H9 (cell line): ENCODE measurements at regions not wholly inside any gene's neighbourhood (a gene's known extent, or its start where the extent isn't known, plus 50 kb on each side); places are given as distances from the start of the nearest gene placed in this dataset.

Experiments used
- DNase-seq: peaks from one replicate; pipeline ENCODE4 v3.0.0-alpha.2; 2017
- H2AFZ ChIP-seq: one replicate; pipeline ENCODE4 v1.6.1; 2013; ENCODE audit warnings: mild to moderate bottlenecking, low read length, control low read depth, moderate library complexity
- H2AK5ac ChIP-seq: 2 replicates; pipeline ENCODE4 v1.6.1; 2013; ENCODE audit warnings: low read length, control low read depth, mixed read lengths; ENCODE audit not compliant: insufficient read length
- H2BK120ac ChIP-seq: one replicate; pipeline ENCODE4 v1.6.1; 2013; ENCODE audit warnings: low read depth, mild to moderate bottlenecking, low read length, control low read depth, inconsistent platforms; ENCODE audit not compliant: poor library complexity, severe bottlenecking
- H2BK12ac ChIP-seq: 2 replicates; pipeline ENCODE4 v1.6.1; 2013; ENCODE audit warnings: low read length, control low read depth, mixed read lengths, low read depth; ENCODE audit not compliant: insufficient read length
- H2BK15ac ChIP-seq: 2 replicates; pipeline ENCODE4 v1.6.1; 2013; ENCODE audit warnings: low read depth, low read length, control low read depth
- H2BK20ac ChIP-seq: one replicate; pipeline ENCODE4 v1.6.1; 2013; ENCODE audit warnings: low read depth, mild to moderate bottlenecking, low read length, control low read depth, inconsistent platforms; ENCODE audit not compliant: poor library complexity, severe bottlenecking
- H2BK5ac ChIP-seq: 2 replicates; pipeline ENCODE4 v1.6.1; 2013; ENCODE audit warnings: low read length, control low read depth, mixed read lengths; ENCODE audit not compliant: insufficient read length
- H3K14ac ChIP-seq: 2 replicates; pipeline ENCODE4 v1.6.1; 2013; ENCODE audit warnings: low read length, control low read depth; ENCODE audit not compliant: insufficient read depth
- H3K18ac ChIP-seq: 2 replicates; pipeline ENCODE4 v1.6.1; 2013; ENCODE audit warnings: low read depth, mild to moderate bottlenecking, mixed read lengths, low read length, control low read depth; ENCODE audit not compliant: insufficient read length
- H3K23ac ChIP-seq: 2 replicates; pipeline ENCODE4 v1.6.1; 2013; ENCODE audit warnings: low read length, control low read depth, mixed read lengths, low read depth; ENCODE audit not compliant: insufficient read length
- H3K23me2 ChIP-seq: 2 replicates; pipeline ENCODE4 v1.6.1; 2013; ENCODE audit warnings: low read depth, mild to moderate bottlenecking, mixed read lengths, low read length, control low read depth; ENCODE audit not compliant: insufficient read length, poor library complexity, severe bottlenecking
- H3K27ac ChIP-seq: 2 replicates; pipeline ENCODE4 v1.5.1; 2013; ENCODE audit warnings: low read length, control low read depth, mixed read lengths, low read depth; ENCODE audit not compliant: insufficient read length
- H3K27me3 ChIP-seq: 2 replicates; pipeline ENCODE4 v1.6.1; 2013; ENCODE audit warnings: low read length, control low read depth, inconsistent platforms; ENCODE audit not compliant: insufficient read depth
- H3K4ac ChIP-seq: 2 replicates; pipeline ENCODE4 v1.6.1; 2013; ENCODE audit warnings: low read depth, mild to moderate bottlenecking, control low read depth, inconsistent platforms, low read length, moderate library complexity
- H3K4me1 ChIP-seq: 2 replicates; pipeline ENCODE4 v1.6.1; 2013; ENCODE audit warnings: low read length, control low read depth, inconsistent platforms; ENCODE audit not compliant: insufficient read depth
- H3K4me2 ChIP-seq: 2 replicates; pipeline ENCODE4 v1.6.1; 2013; ENCODE audit warnings: low read length, control low read depth, mixed read lengths; ENCODE audit not compliant: insufficient read length, insufficient read depth
- H3K56ac ChIP-seq: 2 replicates; pipeline ENCODE4 v1.6.1; 2013; ENCODE audit warnings: low read depth, mild to moderate bottlenecking, mixed read lengths, low read length, control low read depth; ENCODE audit not compliant: insufficient read length
- H3K79me1 ChIP-seq: 2 replicates; pipeline ENCODE4 v1.6.1; 2013; ENCODE audit warnings: low read depth, mild to moderate bottlenecking, moderate library complexity, low read length, control low read depth, inconsistent platforms; ENCODE audit not compliant: insufficient read depth, poor library complexity, severe bottlenecking
- H3K79me2 ChIP-seq: 2 replicates; pipeline ENCODE4 v1.6.1; 2013; ENCODE audit warnings: low read length, control low read depth, inconsistent platforms; ENCODE audit not compliant: insufficient read depth
- H3K9ac ChIP-seq: 2 replicates; pipeline ENCODE4 v1.6.1; 2013; ENCODE audit warnings: low read length, control low read depth, mixed read lengths; ENCODE audit not compliant: insufficient read length; ENCODE audit errors: extremely low read depth
- H3K9me3 ChIP-seq: one replicate; pipeline ENCODE4 v1.6.1; 2013; ENCODE audit warnings: low read depth, low read length, inconsistent platforms; ENCODE audit not compliant: control insufficient read depth
- H3T11ph ChIP-seq: one replicate; pipeline ENCODE4 v1.6.1; 2013; ENCODE audit warnings: mild to moderate bottlenecking, low read length, control low read depth, inconsistent platforms
- H4K20me1 ChIP-seq: one replicate; pipeline ENCODE4 v1.6.1; 2013; ENCODE audit not compliant: control insufficient read depth, insufficient read length, insufficient read depth
- H4K5ac ChIP-seq: 2 replicates; pipeline ENCODE4 v1.6.1; 2013; ENCODE audit warnings: low read depth, mild to moderate bottlenecking, mixed read lengths, low read length, control low read depth; ENCODE audit not compliant: insufficient read length
- H4K8ac ChIP-seq: replicated peaks from 2 replicates; pipeline ENCODE4 v1.6.1; 2013; ENCODE audit warnings: low read length, control low read depth, mixed read lengths, low read depth; ENCODE audit not compliant: insufficient read length
- H4K91ac ChIP-seq: 2 replicates; pipeline ENCODE4 v1.6.1; 2013; ENCODE audit warnings: low read depth, mild to moderate bottlenecking, moderate library complexity, mixed read lengths, low read length, control low read depth; ENCODE audit not compliant: insufficient read length
- H3K27ac Mint-ChIP-seq, 3 experiments: 2 replicates in 2 of 3; 3 replicates in 1 of 3; pipeline ENCODE4 v1.8.0; 2020 to 2021; ENCODE audit warnings: mixed read lengths in 3 of 3, mild to moderate bottlenecking in 1 of 3, moderate library complexity in 1 of 3
- H3K27me3 Mint-ChIP-seq: 2 replicates; pipeline ENCODE4 v1.8.0; 2021; ENCODE audit warnings: low read depth, mild to moderate bottlenecking, moderate library complexity, mixed read lengths
- H3K36me3 Mint-ChIP-seq, 3 experiments: 2 replicates in 2 of 3; 3 replicates in 1 of 3; pipeline ENCODE4 v1.8.0; 2020 to 2021; ENCODE audit warnings: low read depth in 3 of 3, mixed read lengths in 3 of 3; ENCODE audit not compliant: insufficient read depth in 1 of 3
- H3K4me1 Mint-ChIP-seq, 2 experiments: 2 replicates each; pipeline ENCODE4 v1.8.0; 2020; ENCODE audit warnings: mixed read lengths in 2 of 2
- H3K4me3 Mint-ChIP-seq, 2 experiments: 2 replicates in 1 of 2; 3 replicates in 1 of 2; pipeline ENCODE4 v1.8.0; 2020 to 2021; ENCODE audit warnings: mild to moderate bottlenecking in 2 of 2, mixed read lengths in 2 of 2, moderate library complexity in 1 of 2
- H3K9me3 Mint-ChIP-seq, 2 experiments: 2 replicates in 1 of 2; 3 replicates in 1 of 2; pipeline ENCODE4 v1.8.0; 2020; ENCODE audit warnings: mild to moderate bottlenecking in 2 of 2, mixed read lengths in 2 of 2, moderate library complexity in 1 of 2
- WGBS: extraction: QIAGEN DNeasy Blood & Tissue Kit; methylation state at CpG from one replicate; pipeline ENCODE4 v1.1.7; 2013; ENCODE audit warnings: missing lambda C conversion rate, low lambda C conversion rate, mixed read lengths; ENCODE audit not compliant: insufficient read length; ENCODE audit errors: extremely low coverage; 5-methylcytosine and 5-hydroxymethylcytosine counted together
- TF ChIP-seq, protein P1 (sequence below): fragments of 200-600 bp; sonication (generic); conservative IDR thresholded peaks from 3 replicates; pipeline ENCODE4 v1.8.0; 2021; ENCODE audit warnings: antibody characterized with exemption, mild to moderate bottlenecking

- no CpG with 5 or more reads among the region's 5 CpGs for WGBS
- no peak overlapping the region for H3K56ac ChIP-seq
Observed at GRCh38 chr12:93302331-93303229, 75.1 kb upstream of the NUDT4 start.

More at GRCh38 chr12:93302331-93303229, 75.1 kb upstream of the NUDT4 start:
- Histone ChIP-seq H3K4ac (no peak overlapping the region), H4K8ac (no peak overlapping the region), H4K20me1 (no peaks in the 10 kb centered on the region), H3K27me3 (no peaks in the 10 kb centered on the region), H2AFZ (no peak overlapping the region), H3K23ac (no peak overlapping the region), H3K4me1 (no peaks in the 10 kb centered on the region), H3K14ac (no peak overlapping the region), H2BK15ac (no peak overlapping the region), H3K9me3 (no peaks in the 10 kb centered on the region), H3K79me2 (no peaks in the 10 kb centered on the region), H4K91ac (no peak overlapping the region), H2BK5ac (no peak overlapping the region), H2AK5ac (no peak overlapping the region), H3K79me1 (no peaks in the 10 kb centered on the region), H3K9ac (no peak overlapping the region), H3K27ac (no peak overlapping the region), H4K5ac (no peak overlapping the region), H2BK20ac (no peak overlapping the region), H3K18ac (no peak overlapping the region), H2BK12ac (no peak overlapping the region), H3K4me2 (no peak overlapping the region), H3K23me2 (no peaks in the 10 kb centered on the region), H3T11ph (no peak overlapping the region), H2BK120ac (no peak overlapping the region)
- Mint-ChIP-seq H3K27ac (no peak overlapping the region; a peak in 1 of 7 replicates), H3K27me3 (peaks cover 2% of the 10 kb centered on the region; the same call in 1 of the 2 replicates), H3K4me1 (0 out of 4 replicates have a peak, but pooled peaks cover 0 to 4% of the 10 kb centered on the region in 2 experiments), H3K9me3 (peaks cover 9% of the 10 kb centered on the region in 2 experiments), H3K4me3 (no peak overlapping the region), H3K36me3 (peaks cover 0 to 9% (median 7%) of the 10 kb centered on the region in 3 experiments; a peak in 3 of 7 replicates)
- TF ChIP-seq, protein P1, sequence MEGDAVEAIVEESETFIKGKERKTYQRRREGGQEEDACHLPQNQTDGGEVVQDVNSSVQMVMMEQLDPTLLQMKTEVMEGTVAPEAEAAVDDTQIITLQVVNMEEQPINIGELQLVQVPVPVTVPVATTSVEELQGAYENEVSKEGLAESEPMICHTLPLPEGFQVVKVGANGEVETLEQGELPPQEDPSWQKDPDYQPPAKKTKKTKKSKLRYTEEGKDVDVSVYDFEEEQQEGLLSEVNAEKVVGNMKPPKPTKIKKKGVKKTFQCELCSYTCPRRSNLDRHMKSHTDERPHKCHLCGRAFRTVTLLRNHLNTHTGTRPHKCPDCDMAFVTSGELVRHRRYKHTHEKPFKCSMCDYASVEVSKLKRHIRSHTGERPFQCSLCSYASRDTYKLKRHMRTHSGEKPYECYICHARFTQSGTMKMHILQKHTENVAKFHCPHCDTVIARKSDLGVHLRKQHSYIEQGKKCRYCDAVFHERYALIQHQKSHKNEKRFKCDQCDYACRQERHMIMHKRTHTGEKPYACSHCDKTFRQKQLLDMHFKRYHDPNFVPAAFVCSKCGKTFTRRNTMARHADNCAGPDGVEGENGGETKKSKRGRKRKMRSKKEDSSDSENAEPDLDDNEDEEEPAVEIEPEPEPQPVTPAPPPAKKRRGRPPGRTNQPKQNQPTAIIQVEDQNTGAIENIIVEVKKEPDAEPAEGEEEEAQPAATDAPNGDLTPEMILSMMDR: no peak
- DNase-seq: no peak
